ENCODE measurements at regions not wholly inside any gene's neighbourhood (a gene's known extent, or its start where the extent isn't known, plus 50 kb on each side); places are given as distances from the start of the nearest gene placed in this dataset.

DNA sequence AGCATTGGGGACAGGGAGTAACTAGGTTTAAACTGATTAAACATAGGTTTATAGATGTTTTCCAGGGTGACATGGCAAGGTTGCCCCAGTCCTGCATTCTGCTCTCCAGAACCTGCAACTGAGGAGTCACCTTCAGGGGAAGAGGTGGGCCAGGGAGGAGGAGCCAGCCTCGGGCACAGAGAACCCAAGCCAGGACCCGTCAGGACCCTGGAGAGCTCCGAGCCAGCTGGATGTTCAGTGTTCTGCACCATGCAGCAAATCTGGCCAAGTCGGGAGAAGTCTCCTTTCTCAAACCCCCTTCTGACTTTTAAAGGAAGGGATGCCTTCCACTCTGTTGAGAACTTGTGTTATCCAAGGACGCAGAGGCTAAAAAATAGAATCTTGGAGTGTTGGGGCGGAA, 62.1 kb upstream of the SLC6A11 start (continued):
- TF ChIP-seq, protein P1, sequence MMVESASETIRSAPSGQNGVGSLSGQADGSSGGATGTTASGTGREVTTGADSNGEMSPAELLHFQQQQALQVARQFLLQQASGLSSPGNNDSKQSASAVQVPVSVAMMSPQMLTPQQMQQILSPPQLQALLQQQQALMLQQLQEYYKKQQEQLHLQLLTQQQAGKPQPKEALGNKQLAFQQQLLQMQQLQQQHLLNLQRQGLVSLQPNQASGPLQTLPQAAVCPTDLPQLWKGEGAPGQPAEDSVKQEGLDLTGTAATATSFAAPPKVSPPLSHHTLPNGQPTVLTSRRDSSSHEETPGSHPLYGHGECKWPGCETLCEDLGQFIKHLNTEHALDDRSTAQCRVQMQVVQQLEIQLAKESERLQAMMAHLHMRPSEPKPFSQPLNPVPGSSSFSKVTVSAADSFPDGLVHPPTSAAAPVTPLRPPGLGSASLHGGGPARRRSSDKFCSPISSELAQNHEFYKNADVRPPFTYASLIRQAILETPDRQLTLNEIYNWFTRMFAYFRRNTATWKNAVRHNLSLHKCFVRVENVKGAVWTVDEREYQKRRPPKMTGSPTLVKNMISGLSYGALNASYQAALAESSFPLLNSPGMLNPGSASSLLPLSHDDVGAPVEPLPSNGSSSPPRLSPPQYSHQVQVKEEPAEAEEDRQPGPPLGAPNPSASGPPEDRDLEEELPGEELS (CRISPR knock-in tag; IDR thresholded peaks at IDR 0.05), result no peak
- peak; percentile 77 for TF ChIP-seq SALL1 (CRISPR knock-in tag; IDR thresholded peaks at IDR 0.05)
- TF ChIP-seq RARA (CRISPR knock-in tag; IDR thresholded peaks at IDR 0.05), result 0 out of 2 replicates have a peak, but pooled peaks have one; percentile 26
- TF ChIP-seq KMT2B (CRISPR knock-in tag; IDR thresholded peaks at IDR 0.05), result 0 out of 2 replicates have a peak, but pooled peaks have one; percentile 32
- TF ChIP-seq ZNF234 (CRISPR knock-in tag; conservative IDR thresholded peaks at IDR 0.05), result no peak
- TF ChIP-seq ZNF331 (CRISPR knock-in tag; IDR thresholded peaks at IDR 0.05), result no peak
- 0 out of 2 replicates have a peak, but pooled peaks have one; percentile 33 for TF ChIP-seq ZNF256 (CRISPR knock-in tag; conservative IDR thresholded peaks at IDR 0.05)
- TF ChIP-seq, protein P2, sequence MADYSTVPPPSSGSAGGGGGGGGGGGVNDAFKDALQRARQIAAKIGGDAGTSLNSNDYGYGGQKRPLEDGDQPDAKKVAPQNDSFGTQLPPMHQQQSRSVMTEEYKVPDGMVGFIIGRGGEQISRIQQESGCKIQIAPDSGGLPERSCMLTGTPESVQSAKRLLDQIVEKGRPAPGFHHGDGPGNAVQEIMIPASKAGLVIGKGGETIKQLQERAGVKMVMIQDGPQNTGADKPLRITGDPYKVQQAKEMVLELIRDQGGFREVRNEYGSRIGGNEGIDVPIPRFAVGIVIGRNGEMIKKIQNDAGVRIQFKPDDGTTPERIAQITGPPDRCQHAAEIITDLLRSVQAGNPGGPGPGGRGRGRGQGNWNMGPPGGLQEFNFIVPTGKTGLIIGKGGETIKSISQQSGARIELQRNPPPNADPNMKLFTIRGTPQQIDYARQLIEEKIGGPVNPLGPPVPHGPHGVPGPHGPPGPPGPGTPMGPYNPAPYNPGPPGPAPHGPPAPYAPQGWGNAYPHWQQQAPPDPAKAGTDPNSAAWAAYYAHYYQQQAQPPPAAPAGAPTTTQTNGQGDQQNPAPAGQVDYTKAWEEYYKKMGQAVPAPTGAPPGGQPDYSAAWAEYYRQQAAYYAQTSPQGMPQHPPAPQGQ (CRISPR knock-in tag; IDR thresholded peaks at IDR 0.05; ENCODE audit: borderline replicate concordance), result no peak
- TF ChIP-seq ZNF674 (CRISPR knock-in tag; IDR thresholded peaks at IDR 0.05; ENCODE audit: low read depth), result no peak
- TF ChIP-seq ZFP36L1 (CRISPR knock-in tag; IDR thresholded peaks at IDR 0.05), result no peak
- TF ChIP-seq, protein P3, sequence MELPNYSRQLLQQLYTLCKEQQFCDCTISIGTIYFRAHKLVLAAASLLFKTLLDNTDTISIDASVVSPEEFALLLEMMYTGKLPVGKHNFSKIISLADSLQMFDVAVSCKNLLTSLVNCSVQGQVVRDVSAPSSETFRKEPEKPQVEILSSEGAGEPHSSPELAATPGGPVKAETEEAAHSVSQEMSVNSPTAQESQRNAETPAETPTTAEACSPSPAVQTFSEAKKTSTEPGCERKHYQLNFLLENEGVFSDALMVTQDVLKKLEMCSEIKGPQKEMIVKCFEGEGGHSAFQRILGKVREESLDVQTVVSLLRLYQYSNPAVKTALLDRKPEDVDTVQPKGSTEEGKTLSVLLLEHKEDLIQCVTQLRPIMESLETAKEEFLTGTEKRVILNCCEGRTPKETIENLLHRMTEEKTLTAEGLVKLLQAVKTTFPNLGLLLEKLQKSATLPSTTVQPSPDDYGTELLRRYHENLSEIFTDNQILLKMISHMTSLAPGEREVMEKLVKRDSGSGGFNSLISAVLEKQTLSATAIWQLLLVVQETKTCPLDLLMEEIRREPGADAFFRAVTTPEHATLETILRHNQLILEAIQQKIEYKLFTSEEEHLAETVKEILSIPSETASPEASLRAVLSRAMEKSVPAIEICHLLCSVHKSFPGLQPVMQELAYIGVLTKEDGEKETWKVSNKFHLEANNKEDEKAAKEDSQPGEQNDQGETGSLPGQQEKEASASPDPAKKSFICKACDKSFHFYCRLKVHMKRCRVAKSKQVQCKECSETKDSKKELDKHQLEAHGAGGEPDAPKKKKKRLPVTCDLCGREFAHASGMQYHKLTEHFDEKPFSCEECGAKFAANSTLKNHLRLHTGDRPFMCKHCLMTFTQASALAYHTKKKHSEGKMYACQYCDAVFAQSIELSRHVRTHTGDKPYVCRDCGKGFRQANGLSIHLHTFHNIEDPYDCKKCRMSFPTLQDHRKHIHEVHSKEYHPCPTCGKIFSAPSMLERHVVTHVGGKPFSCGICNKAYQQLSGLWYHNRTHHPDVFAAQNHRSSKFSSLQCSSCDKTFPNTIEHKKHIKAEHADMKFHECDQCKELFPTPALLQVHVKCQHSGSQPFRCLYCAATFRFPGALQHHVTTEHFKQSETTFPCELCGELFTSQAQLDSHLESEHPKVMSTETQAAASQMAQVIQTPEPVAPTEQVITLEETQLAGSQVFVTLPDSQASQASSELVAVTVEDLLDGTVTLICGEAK (IDR thresholded peaks at IDR 0.05), result no peak
- TF ChIP-seq, protein P3 (CRISPR knock-in tag; IDR thresholded peaks at IDR 0.05), result 0 out of 2 replicates have a peak, but pooled peaks have one; percentile 38
- 0 out of 2 replicates have a peak, but pooled peaks have one; percentile 22 for TF ChIP-seq ZNF317 (CRISPR knock-in tag; IDR thresholded peaks at IDR 0.05)
- TF ChIP-seq, protein P4, sequence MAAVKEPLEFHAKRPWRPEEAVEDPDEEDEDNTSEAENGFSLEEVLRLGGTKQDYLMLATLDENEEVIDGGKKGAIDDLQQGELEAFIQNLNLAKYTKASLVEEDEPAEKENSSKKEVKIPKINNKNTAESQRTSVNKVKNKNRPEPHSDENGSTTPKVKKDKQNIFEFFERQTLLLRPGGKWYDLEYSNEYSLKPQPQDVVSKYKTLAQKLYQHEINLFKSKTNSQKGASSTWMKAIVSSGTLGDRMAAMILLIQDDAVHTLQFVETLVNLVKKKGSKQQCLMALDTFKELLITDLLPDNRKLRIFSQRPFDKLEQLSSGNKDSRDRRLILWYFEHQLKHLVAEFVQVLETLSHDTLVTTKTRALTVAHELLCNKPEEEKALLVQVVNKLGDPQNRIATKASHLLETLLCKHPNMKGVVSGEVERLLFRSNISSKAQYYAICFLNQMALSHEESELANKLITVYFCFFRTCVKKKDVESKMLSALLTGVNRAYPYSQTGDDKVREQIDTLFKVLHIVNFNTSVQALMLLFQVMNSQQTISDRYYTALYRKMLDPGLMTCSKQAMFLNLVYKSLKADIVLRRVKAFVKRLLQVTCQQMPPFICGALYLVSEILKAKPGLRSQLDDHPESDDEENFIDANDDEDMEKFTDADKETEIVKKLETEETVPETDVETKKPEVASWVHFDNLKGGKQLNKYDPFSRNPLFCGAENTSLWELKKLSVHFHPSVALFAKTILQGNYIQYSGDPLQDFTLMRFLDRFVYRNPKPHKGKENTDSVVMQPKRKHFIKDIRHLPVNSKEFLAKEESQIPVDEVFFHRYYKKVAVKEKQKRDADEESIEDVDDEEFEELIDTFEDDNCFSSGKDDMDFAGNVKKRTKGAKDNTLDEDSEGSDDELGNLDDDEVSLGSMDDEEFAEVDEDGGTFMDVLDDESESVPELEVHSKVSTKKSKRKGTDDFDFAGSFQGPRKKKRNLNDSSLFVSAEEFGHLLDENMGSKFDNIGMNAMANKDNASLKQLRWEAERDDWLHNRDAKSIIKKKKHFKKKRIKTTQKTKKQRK (IDR thresholded peaks at IDR 0.05; ENCODE audit: low read length), result no peak

Data from HepG2 (cell line).